H1 (cell line): ENCODE measurements at regions not wholly inside any gene's neighbourhood (a gene's known extent, or its start where the extent isn't known, plus 50 kb on each side); places are given as distances from the start of the nearest gene placed in this dataset.

Experiments
- RBBP5 ChIP-seq: IDR thresholded peaks from 2 replicates; pipeline ENCODE4 v1.7.1; 2012; ENCODE audit warnings: low read depth, mild to moderate bottlenecking, inconsistent platforms, low read length, moderate library complexity, borderline replicate concordance

- TF ChIP-seq RBBP5, result no peak
These were observed 461.4 kb upstream of the ONECUT1 start (continued) for GRCh38 chr15:53251523-53251922.
